Parathyroid adenoma (tissue), 2 donors: ENCODE measurements at regions not wholly inside any gene's neighbourhood (a gene's known extent, or its start where the extent isn't known, plus 50 kb on each side); places are given as distances from the start of the nearest gene placed in this dataset.

Experiments used
- H2AFZ ChIP-seq: fragments of 300-600 bp; sonication (generic); one replicate; pipeline ENCODE4 v1.7.0; 2017; ENCODE audit warnings: antibody characterized with exemption, mild to moderate bottlenecking
- H3K27ac ChIP-seq: fragments of 300-600 bp; sonication (generic); one replicate; pipeline ENCODE4 v1.7.0; 2017
- H3K27me3 ChIP-seq: fragments of 300-600 bp; sonication (generic); one replicate; pipeline ENCODE4 v1.7.0; 2017; ENCODE audit warnings: low read length; ENCODE audit not compliant: control insufficient read depth, insufficient read depth
- H3K36me3 ChIP-seq: fragments of 300-600 bp; sonication (generic); one replicate; pipeline ENCODE4 v1.7.0; 2017; ENCODE audit warnings: low read length; ENCODE audit not compliant: control insufficient read depth, insufficient read depth
- H3K4me1 ChIP-seq: fragments of 300-600 bp; sonication (generic); one replicate; pipeline ENCODE4 v1.7.0; 2017; ENCODE audit warnings: control low read depth
- H3K4me2 ChIP-seq: fragments of 300-600 bp; sonication (generic); one replicate; pipeline ENCODE4 v1.7.0; 2017; ENCODE audit warnings: low read length
- H3K4me3 ChIP-seq: fragments of 300-600 bp; sonication (generic); one replicate; pipeline ENCODE4 v1.7.0; 2017; ENCODE audit warnings: low read depth, low read length
- H3K79me2 ChIP-seq: fragments of 300-600 bp; sonication (generic); one replicate; pipeline ENCODE4 v1.7.0; 2017; ENCODE audit warnings: control low read depth
- H3K9ac ChIP-seq: fragments of 300-600 bp; sonication (generic); one replicate; pipeline ENCODE4 v1.7.0; 2017; ENCODE audit warnings: mild to moderate bottlenecking
- H3K9me3 ChIP-seq: fragments of 300-600 bp; sonication (generic); one replicate; pipeline ENCODE4 v1.7.0; 2017; ENCODE audit warnings: low read length; ENCODE audit not compliant: control insufficient read depth
- TF ChIP-seq, protein P1 (sequence below): fragments of 300-600 bp; sonication (generic); IDR thresholded peaks from one replicate; pipeline ENCODE4 v1.7.0; 2017; ENCODE audit warnings: antibody characterized with exemption, mild to moderate bottlenecking
- donor health status: primary hyperparathyroidism.

- no peak overlapping the region for H3K9ac ChIP-seq
- TF ChIP-seq, protein P1, sequence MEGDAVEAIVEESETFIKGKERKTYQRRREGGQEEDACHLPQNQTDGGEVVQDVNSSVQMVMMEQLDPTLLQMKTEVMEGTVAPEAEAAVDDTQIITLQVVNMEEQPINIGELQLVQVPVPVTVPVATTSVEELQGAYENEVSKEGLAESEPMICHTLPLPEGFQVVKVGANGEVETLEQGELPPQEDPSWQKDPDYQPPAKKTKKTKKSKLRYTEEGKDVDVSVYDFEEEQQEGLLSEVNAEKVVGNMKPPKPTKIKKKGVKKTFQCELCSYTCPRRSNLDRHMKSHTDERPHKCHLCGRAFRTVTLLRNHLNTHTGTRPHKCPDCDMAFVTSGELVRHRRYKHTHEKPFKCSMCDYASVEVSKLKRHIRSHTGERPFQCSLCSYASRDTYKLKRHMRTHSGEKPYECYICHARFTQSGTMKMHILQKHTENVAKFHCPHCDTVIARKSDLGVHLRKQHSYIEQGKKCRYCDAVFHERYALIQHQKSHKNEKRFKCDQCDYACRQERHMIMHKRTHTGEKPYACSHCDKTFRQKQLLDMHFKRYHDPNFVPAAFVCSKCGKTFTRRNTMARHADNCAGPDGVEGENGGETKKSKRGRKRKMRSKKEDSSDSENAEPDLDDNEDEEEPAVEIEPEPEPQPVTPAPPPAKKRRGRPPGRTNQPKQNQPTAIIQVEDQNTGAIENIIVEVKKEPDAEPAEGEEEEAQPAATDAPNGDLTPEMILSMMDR: no peak
- no peaks in the 10 kb centered on the region for H3K79me2 ChIP-seq
- H3K4me2 ChIP-seq: no peak overlapping the region
- no peaks in the 10 kb centered on the region for H3K9me3 ChIP-seq
- H3K27me3 ChIP-seq: no peaks in the 10 kb centered on the region
- no peaks in the 10 kb centered on the region for H3K4me1 ChIP-seq
- no peak overlapping the region for H3K4me3 ChIP-seq
- no peaks in the 10 kb centered on the region for H3K36me3 ChIP-seq
- H3K27ac ChIP-seq: no peak overlapping the region
- no peak overlapping the region for H2AFZ ChIP-seq
These were observed 660.0 kb downstream of the PTPRC start for GRCh38 chr1:199298825-199299224.

- Histone ChIP-seq H3K27me3 (no peaks in the 10 kb centered on the region), H3K27ac (no peak overlapping the region), H3K79me2 (no peaks in the 10 kb centered on the region), H3K4me2 (no peak overlapping the region), H2AFZ (no peak overlapping the region), H3K9ac (no peak overlapping the region), H3K9me3 (no peaks in the 10 kb centered on the region), H3K4me1 (no peaks in the 10 kb centered on the region), H3K36me3 (no peaks in the 10 kb centered on the region), H3K4me3 (no peak overlapping the region)
- TF ChIP-seq, protein P1: no peak
These were observed 662.8 kb downstream of the PTPRC start for GRCh38 chr1:199301472-199302217.

- H2AFZ ChIP-seq: no peak overlapping the region
- no peaks in the 10 kb centered on the region for H3K27me3 ChIP-seq
- H3K36me3 ChIP-seq: no peaks in the 10 kb centered on the region
- H3K9ac ChIP-seq: no peak overlapping the region
- no peak overlapping the region for H3K27ac ChIP-seq
- H3K79me2 ChIP-seq: no peaks in the 10 kb centered on the region
- no peaks in the 10 kb centered on the region for H3K4me1 ChIP-seq
- H3K4me2 ChIP-seq: no peak overlapping the region
- TF ChIP-seq, protein P1: no peak
- H3K9me3 ChIP-seq: no peaks in the 10 kb centered on the region
- no peak overlapping the region for H3K4me3 ChIP-seq
These were observed 663.7 kb downstream of the PTPRC start for GRCh38 chr1:199302554-199302953.

GRCh38 chr1:199303035-199303434, 664.2 kb downstream of the PTPRC start:
- no peak overlapping the region for H3K27ac ChIP-seq
- H3K4me1 ChIP-seq: no peaks in the 10 kb centered on the region
- TF ChIP-seq, protein P1: no peak
- no peak overlapping the region for H3K4me2 ChIP-seq
- no peaks in the 10 kb centered on the region for H3K36me3 ChIP-seq
- no peak overlapping the region for H3K4me3 ChIP-seq
- no peak overlapping the region for H2AFZ ChIP-seq
- H3K79me2 ChIP-seq: no peaks in the 10 kb centered on the region
- H3K27me3 ChIP-seq: no peaks in the 10 kb centered on the region
- H3K9ac ChIP-seq: no peak overlapping the region
- H3K9me3 ChIP-seq: no peaks in the 10 kb centered on the region

GRCh38 chr1:199305053-199305452, 666.2 kb downstream of the PTPRC start:
- Histone ChIP-seq H3K4me2 (no peak overlapping the region), H3K27me3 (no peaks in the 10 kb centered on the region), H3K79me2 (no peaks in the 10 kb centered on the region), H3K9ac (no peak overlapping the region), H2AFZ (no peak overlapping the region), H3K9me3 (no peaks in the 10 kb centered on the region), H3K36me3 (no peaks in the 10 kb centered on the region), H3K4me3 (no peak overlapping the region), H3K27ac (no peak overlapping the region), H3K4me1 (no peaks in the 10 kb centered on the region)
- TF ChIP-seq, protein P1: no peak
